ENCODE measurements at regions not wholly inside any gene's neighbourhood (a gene's known extent, or its start where the extent isn't known, plus 50 kb on each side); places are given as distances from the start of the nearest gene placed in this dataset.
"Not testable (repeated sequence)": the region's sequence is repeated elsewhere in the genome, so short reads cannot be mapped to it uniquely, and the experiment has no call there.

- Histone ChIP-seq H3K4me3 (ENCODE audit: insufficient read length, low read depth) (no peak overlapping the region), H3K9me3 (ENCODE audit: insufficient read depth, low read length) (no peaks in the 10 kb centered on the region), H3K9ac (ENCODE audit: insufficient read length, low read depth) (no peak overlapping the region), H3K36me3 (ENCODE audit: insufficient read depth, insufficient read length, low read length) (no peaks in the 10 kb centered on the region), H3K27me3 (ENCODE audit: insufficient read depth, insufficient read length) (no peaks in the 10 kb centered on the region), H3K4me1 (ENCODE audit: insufficient read depth, insufficient read length) (no peaks in the 10 kb centered on the region)
- TF ChIP-seq ZNF274 (IDR thresholded peaks at IDR 0.05; ENCODE audit: low read depth, low read length), result no peak
- TF ChIP-seq YY1 (IDR thresholded peaks at IDR 0.05; ENCODE audit: insufficient read depth, insufficient read length), result no peak
- no peak for TF ChIP-seq SUZ12 (IDR thresholded peaks at IDR 0.05; ENCODE audit: extremely low read depth, insufficient read depth, insufficient read length)
- peak; percentile 18 for DNase-seq (ENCODE audit: low read depth, low spot score)
These were observed 77.6 kb upstream of the PRKD1 start for GRCh38 chr14:30005114-30005808.

DNA sequence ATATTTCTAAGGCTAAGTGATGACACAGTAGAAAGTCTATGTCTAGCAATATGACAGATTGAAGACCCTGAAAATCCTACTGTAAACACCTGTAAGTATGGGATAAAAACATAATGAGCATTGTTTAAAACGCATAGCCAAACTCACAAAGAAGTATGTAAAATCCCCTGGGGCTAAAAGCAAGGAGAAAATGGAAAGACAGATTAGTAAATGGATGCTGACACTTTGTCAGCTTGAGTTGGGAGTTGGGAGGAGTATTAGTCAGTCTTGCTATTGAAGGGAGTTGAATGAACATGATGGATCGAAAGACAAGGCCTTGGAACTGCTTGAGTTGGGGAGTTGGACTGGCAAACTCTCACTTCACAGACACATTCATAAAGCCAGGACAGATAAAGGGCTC, 79.0 kb upstream of the PRKD1 start:
- Histone ChIP-seq H3K4me1 (ENCODE audit: insufficient read depth, insufficient read length) (no peaks in the 10 kb centered on the region), H3K9ac (ENCODE audit: insufficient read length, low read depth) (no peak overlapping the region), H3K36me3 (ENCODE audit: insufficient read depth, insufficient read length, low read length) (no peaks in the 10 kb centered on the region), H3K4me3 (ENCODE audit: insufficient read length, low read depth) (no peak overlapping the region), H3K27me3 (ENCODE audit: insufficient read depth, insufficient read length) (no peaks in the 10 kb centered on the region), H3K9me3 (ENCODE audit: insufficient read depth, low read length) (no peaks in the 10 kb centered on the region)
- TF ChIP-seq ZNF274 (IDR thresholded peaks at IDR 0.05; ENCODE audit: low read depth, low read length) (no peak), SUZ12 (IDR thresholded peaks at IDR 0.05; ENCODE audit: extremely low read depth, insufficient read depth, insufficient read length) (no peak), YY1 (IDR thresholded peaks at IDR 0.05; ENCODE audit: insufficient read depth, insufficient read length) (no peak)
- DNase-seq (ENCODE audit: low read depth, low spot score), result no peak

DNA sequence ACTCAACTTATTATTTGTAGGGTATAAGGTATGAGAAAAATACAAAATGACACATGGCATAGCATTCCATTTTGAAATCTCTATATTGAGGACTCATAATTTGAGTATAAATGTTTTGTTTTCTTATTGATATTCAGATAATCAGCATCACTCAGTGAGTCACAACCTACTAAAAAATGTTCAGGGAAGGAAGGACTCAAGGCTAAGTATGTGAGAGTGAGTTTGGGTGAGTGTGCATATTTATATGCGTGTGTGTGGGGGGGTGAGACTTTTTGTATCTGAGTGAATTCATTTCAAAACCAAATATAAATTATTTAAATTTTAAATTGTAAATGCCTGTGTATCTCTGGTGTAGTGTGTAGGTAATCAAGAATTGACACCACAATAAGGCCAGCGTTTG, 87.8 kb upstream of the PRKD1 start:
- Histone ChIP-seq H3K9me3 (ENCODE audit: insufficient read depth, low read length) (no peaks in the 10 kb centered on the region), H3K4me3 (ENCODE audit: insufficient read length, low read depth) (no peak overlapping the region), H3K36me3 (ENCODE audit: insufficient read depth, insufficient read length, low read length) (no peaks in the 10 kb centered on the region), H3K9ac (ENCODE audit: insufficient read length, low read depth) (no peak overlapping the region), H3K27me3 (ENCODE audit: insufficient read depth, insufficient read length) (no peaks in the 10 kb centered on the region), H3K4me1 (ENCODE audit: insufficient read depth, insufficient read length) (no peaks in the 10 kb centered on the region)
- DNase-seq (ENCODE audit: low read depth, low spot score), result no peak
- TF ChIP-seq YY1 (IDR thresholded peaks at IDR 0.05; ENCODE audit: insufficient read depth, insufficient read length) (no peak), ZNF274 (IDR thresholded peaks at IDR 0.05; ENCODE audit: low read depth, low read length) (no peak), SUZ12 (IDR thresholded peaks at IDR 0.05; ENCODE audit: extremely low read depth, insufficient read depth, insufficient read length) (no peak)

DNA sequence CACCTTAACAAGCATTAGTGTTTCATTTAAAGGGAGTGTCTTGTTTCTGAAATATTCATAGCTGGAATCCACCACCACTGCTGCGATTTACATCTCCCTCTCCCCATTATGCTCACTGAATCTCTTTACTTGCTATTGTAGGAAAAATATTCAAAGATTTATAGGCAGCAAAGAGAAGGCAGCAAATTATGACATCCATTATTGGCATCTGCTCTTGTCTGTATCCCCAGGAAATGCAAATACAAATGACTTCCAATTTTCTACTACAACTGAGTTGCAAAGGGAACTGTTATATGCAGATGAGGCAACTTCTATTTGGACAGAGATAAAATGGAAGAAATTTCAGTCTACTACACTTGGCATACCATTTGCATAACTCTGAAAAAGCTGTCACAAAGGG, 88.4 kb upstream of the PRKD1 start:
- Histone ChIP-seq H3K9ac (ENCODE audit: insufficient read length, low read depth) (no peak overlapping the region), H3K27me3 (ENCODE audit: insufficient read depth, insufficient read length) (no peaks in the 10 kb centered on the region), H3K4me1 (ENCODE audit: insufficient read depth, insufficient read length) (no peaks in the 10 kb centered on the region), H3K9me3 (ENCODE audit: insufficient read depth, low read length) (no peaks in the 10 kb centered on the region), H3K36me3 (ENCODE audit: insufficient read depth, insufficient read length, low read length) (no peaks in the 10 kb centered on the region), H3K4me3 (ENCODE audit: insufficient read length, low read depth) (no peak overlapping the region)
- TF ChIP-seq SUZ12 (IDR thresholded peaks at IDR 0.05; ENCODE audit: extremely low read depth, insufficient read depth, insufficient read length) (no peak), ZNF274 (IDR thresholded peaks at IDR 0.05; ENCODE audit: low read depth, low read length) (no peak), YY1 (IDR thresholded peaks at IDR 0.05; ENCODE audit: insufficient read depth, insufficient read length) (no peak)
- no peak for DNase-seq (ENCODE audit: low read depth, low spot score)

GRCh38 chr14:30017370-30017993, 89.8 kb upstream of the PRKD1 start:
- Histone ChIP-seq H3K4me3 (ENCODE audit: insufficient read length, low read depth) (no peak overlapping the region), H3K4me1 (ENCODE audit: insufficient read depth, insufficient read length) (no peaks in the 10 kb centered on the region), H3K27me3 (ENCODE audit: insufficient read depth, insufficient read length) (no peaks in the 10 kb centered on the region), H3K9ac (ENCODE audit: insufficient read length, low read depth) (no peak overlapping the region), H3K36me3 (ENCODE audit: insufficient read depth, insufficient read length, low read length) (no peaks in the 10 kb centered on the region), H3K9me3 (ENCODE audit: insufficient read depth, low read length) (no peaks in the 10 kb centered on the region)
- TF ChIP-seq SUZ12 (IDR thresholded peaks at IDR 0.05; ENCODE audit: extremely low read depth, insufficient read depth, insufficient read length) (no peak), YY1 (IDR thresholded peaks at IDR 0.05; ENCODE audit: insufficient read depth, insufficient read length) (no peak), ZNF274 (IDR thresholded peaks at IDR 0.05; ENCODE audit: low read depth, low read length) (no peak)
- no peak for DNase-seq (ENCODE audit: low read depth, low spot score)

DNA sequence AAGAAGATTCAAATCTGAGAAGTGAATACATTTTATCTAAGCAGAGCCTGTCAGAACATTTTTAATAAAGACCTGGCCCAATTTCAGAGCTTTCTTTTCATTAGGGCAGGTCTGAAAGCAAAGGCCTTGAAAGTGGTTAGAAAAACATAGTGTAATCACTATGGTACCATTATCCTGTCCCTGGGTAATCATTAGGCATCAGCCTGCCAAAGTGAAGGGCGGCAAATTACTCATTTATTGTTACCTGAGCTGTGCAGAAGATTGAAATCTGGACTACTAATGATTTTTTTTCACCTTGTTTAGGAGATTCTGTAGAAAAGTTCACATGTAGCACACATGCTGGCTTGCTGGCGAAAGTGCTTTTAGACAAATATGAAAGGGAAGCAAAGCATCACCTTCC, 92.6 kb upstream of the PRKD1 start:
- Histone ChIP-seq H3K4me1 (ENCODE audit: insufficient read depth, insufficient read length) (no peaks in the 10 kb centered on the region), H3K27me3 (ENCODE audit: insufficient read depth, insufficient read length) (no peaks in the 10 kb centered on the region), H3K9me3 (ENCODE audit: insufficient read depth, low read length) (no peaks in the 10 kb centered on the region), H3K4me3 (ENCODE audit: insufficient read length, low read depth) (no peak overlapping the region), H3K36me3 (ENCODE audit: insufficient read depth, insufficient read length, low read length) (no peaks in the 10 kb centered on the region), H3K9ac (ENCODE audit: insufficient read length, low read depth) (no peak overlapping the region)
- no peak for DNase-seq (ENCODE audit: low read depth, low spot score)
- TF ChIP-seq ZNF274 (IDR thresholded peaks at IDR 0.05; ENCODE audit: low read depth, low read length) (no peak), SUZ12 (IDR thresholded peaks at IDR 0.05; ENCODE audit: extremely low read depth, insufficient read depth, insufficient read length) (no peak), YY1 (IDR thresholded peaks at IDR 0.05; ENCODE audit: insufficient read depth, insufficient read length) (no peak)

DNA sequence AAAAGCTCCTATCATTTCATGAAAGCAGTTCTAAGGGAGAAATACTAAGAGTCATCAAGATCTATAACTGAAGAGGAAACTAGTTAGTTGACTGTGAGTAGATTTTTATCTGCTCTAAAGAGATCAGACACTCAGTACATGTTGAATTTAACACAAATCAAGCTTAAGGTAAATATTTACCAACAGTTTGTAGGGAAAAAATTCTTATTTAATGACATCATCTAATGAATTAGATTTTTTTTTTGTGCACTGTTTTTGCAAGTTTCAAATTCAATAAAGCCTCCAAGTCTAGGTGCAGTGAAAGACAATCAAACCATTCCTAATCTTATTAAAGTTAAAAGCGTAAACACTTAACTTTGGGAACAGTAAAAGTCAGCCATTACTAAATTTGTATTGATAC, 93.0 kb upstream of the PRKD1 start:
- H3K27me3 ChIP-seq (ENCODE audit: insufficient read depth, insufficient read length), result no peaks in the 10 kb centered on the region
- no peak for DNase-seq (ENCODE audit: low read depth, low spot score)
- no peak overlapping the region for H3K4me3 ChIP-seq (ENCODE audit: insufficient read length, low read depth)
- TF ChIP-seq SUZ12 (IDR thresholded peaks at IDR 0.05; ENCODE audit: extremely low read depth, insufficient read depth, insufficient read length), result no peak
- no peak for TF ChIP-seq ZNF274 (IDR thresholded peaks at IDR 0.05; ENCODE audit: low read depth, low read length)
- no peak for TF ChIP-seq YY1 (IDR thresholded peaks at IDR 0.05; ENCODE audit: insufficient read depth, insufficient read length)
- no peaks in the 10 kb centered on the region for H3K36me3 ChIP-seq (ENCODE audit: insufficient read depth, insufficient read length, low read length)
- H3K9me3 ChIP-seq (ENCODE audit: insufficient read depth, low read length), result no peaks in the 10 kb centered on the region
- no peaks in the 10 kb centered on the region for H3K4me1 ChIP-seq (ENCODE audit: insufficient read depth, insufficient read length)
- no peak overlapping the region for H3K9ac ChIP-seq (ENCODE audit: insufficient read length, low read depth)

GRCh38 chr14:30023350-30023749, 95.7 kb upstream of the PRKD1 start:
- not testable (repeated sequence) for H3K4me1 ChIP-seq (ENCODE audit: insufficient read depth, insufficient read length); H3K4me3 ChIP-seq (ENCODE audit: insufficient read length, low read depth); DNase-seq (ENCODE audit: low read depth, low spot score)

More at GRCh38 chr14:30023350-30023749, 95.7 kb upstream of the PRKD1 start:
- not testable (repeated sequence) for H3K9ac ChIP-seq (ENCODE audit: insufficient read length, low read depth); H3K27me3 ChIP-seq (ENCODE audit: insufficient read depth, insufficient read length); H3K9me3 ChIP-seq (ENCODE audit: insufficient read depth, low read length); H3K36me3 ChIP-seq (ENCODE audit: insufficient read depth, insufficient read length, low read length)

Data from NT2/D1 (cell line).